ENCODE measurements at regions not wholly inside any gene's neighbourhood (a gene's known extent, or its start where the extent isn't known, plus 50 kb on each side); places are given as distances from the start of the nearest gene placed in this dataset.

- H3K4me3 Mint-ChIP-seq (ENCODE audit: unreplicated experiment) = no peak overlapping the region
- H3K36me3 Mint-ChIP-seq (ENCODE audit: insufficient read depth, unreplicated experiment) = no peaks in the 10 kb centered on the region
- H3K36me3 ChIP-seq (ENCODE audit: control insufficient read depth, insufficient read depth, low read length) = no peaks in the 10 kb centered on the region
- H3K9me3 ChIP-seq = peaks cover 12% of the 10 kb centered on the region
- POLR2A ChIA-PET = no interaction called here
- no peak for DNase-seq
- H3K4me1 ChIP-seq = no peaks in the 10 kb centered on the region
- TF ChIP-seq CTCF (IDR thresholded peaks at IDR 0.05; ENCODE audit: insufficient read depth in 1 of 2, low read depth in 1 of 2, low read length in 1 of 2, severe bottlenecking in 1 of 2, unreplicated experiment in 1 of 2) = no peak
- intact Hi-C loops (cut with micrococcal nuclease; ENCODE audit: unreplicated experiment) = no loop called here
- CTCF ChIA-PET = no interaction called here
- H3K27ac Mint-ChIP-seq (ENCODE audit: unreplicated experiment) = no peak overlapping the region
- peaks cover 7% of the 10 kb centered on the region for H3K27me3 Mint-ChIP-seq (ENCODE audit: insufficient read depth, unreplicated experiment)
- BruUV-seq (replicated peaks) = no TSS peak
- no peaks in the 10 kb centered on the region for H3K27me3 ChIP-seq (replicated peaks; ENCODE audit: control insufficient read depth, insufficient read depth, low read length)
- H3K4me1 Mint-ChIP-seq (ENCODE audit: low read depth, unreplicated experiment) = no peaks in the 10 kb centered on the region
- peaks cover 26% of the 10 kb centered on the region for H3K9me3 Mint-ChIP-seq (ENCODE audit: unreplicated experiment)
- no peak overlapping the region for H3K4me3 ChIP-seq (ENCODE audit: low read depth, low read length)
These were observed 363.0 kb downstream of the DDX10 start for GRCh38 chr11:109027851-109028250.

- Histone ChIP-seq H3K4me1 (no peaks in the 10 kb centered on the region), H3K4me3 (ENCODE audit: low read depth, low read length) (no peak overlapping the region), H3K27me3 (replicated peaks; ENCODE audit: control insufficient read depth, insufficient read depth, low read length) (no peaks in the 10 kb centered on the region), H3K36me3 (ENCODE audit: control insufficient read depth, insufficient read depth, low read length) (no peaks in the 10 kb centered on the region), H3K9me3 (peaks cover 8% of the 10 kb centered on the region)
- TF ChIP-seq CTCF (IDR thresholded peaks at IDR 0.05; ENCODE audit: insufficient read depth in 1 of 2, low read depth in 1 of 2, low read length in 1 of 2, severe bottlenecking in 1 of 2, unreplicated experiment in 1 of 2) = no peak
- CTCF ChIA-PET = no interaction called here
- intact Hi-C loops (cut with micrococcal nuclease; ENCODE audit: unreplicated experiment) = no loop called here
- Mint-ChIP-seq H3K9me3 (ENCODE audit: unreplicated experiment) (peaks cover 16% of the 10 kb centered on the region), H3K4me1 (ENCODE audit: low read depth, unreplicated experiment) (no peaks in the 10 kb centered on the region), H3K36me3 (ENCODE audit: insufficient read depth, unreplicated experiment) (no peaks in the 10 kb centered on the region), H3K27me3 (ENCODE audit: insufficient read depth, unreplicated experiment) (peaks cover 7% of the 10 kb centered on the region), H3K27ac (ENCODE audit: unreplicated experiment) (no peak overlapping the region), H3K4me3 (ENCODE audit: unreplicated experiment) (no peak overlapping the region)
- no peak for DNase-seq
- POLR2A ChIA-PET = no interaction called here
- no TSS peak for BruUV-seq (replicated peaks)
These were observed 365.1 kb downstream of the DDX10 start for GRCh38 chr11:109029927-109030326.

DNA sequence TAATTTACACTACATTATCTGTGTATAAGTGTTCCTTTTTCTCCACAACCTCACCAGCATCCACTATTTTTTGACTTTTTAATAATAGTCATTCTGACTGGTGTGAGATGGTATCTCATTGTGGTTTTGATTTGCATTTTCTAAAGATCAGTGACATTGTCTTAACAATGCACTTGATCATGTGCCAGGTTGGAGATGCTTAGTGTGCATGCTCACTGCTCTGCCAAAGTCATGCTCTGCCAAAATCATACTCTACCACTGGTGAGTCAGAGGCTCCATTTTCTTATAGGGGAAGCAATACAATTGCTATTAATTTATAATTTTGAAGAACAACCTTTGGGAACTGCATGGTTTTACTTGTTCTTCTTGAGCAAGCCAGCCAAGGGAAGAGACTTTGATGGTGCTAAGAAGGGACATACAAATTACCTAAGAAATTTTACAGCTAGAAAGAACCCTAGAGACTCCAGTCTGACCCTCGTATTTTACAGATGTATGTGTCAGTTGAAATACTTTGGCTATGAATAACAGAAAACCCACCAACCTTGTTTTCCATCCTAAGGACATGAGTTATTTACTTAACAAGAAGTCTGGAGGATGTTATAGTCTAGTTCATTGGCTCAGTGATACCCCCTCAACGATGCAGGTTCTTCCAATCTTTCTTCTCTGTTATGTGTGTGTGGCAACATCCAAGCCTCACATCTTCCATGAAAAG, 368.9 kb downstream of the DDX10 start:
- Histone ChIP-seq H3K4me3 (ENCODE audit: low read depth, low read length) (no peak overlapping the region), H3K9me3 (no peaks in the 10 kb centered on the region), H3K27me3 (replicated peaks; ENCODE audit: control insufficient read depth, insufficient read depth, low read length) (no peaks in the 10 kb centered on the region), H3K36me3 (ENCODE audit: control insufficient read depth, insufficient read depth, low read length) (no peaks in the 10 kb centered on the region), H3K4me1 (no peaks in the 10 kb centered on the region)
- no TSS peak for BruUV-seq (replicated peaks)
- no peak overlapping the region for H3K27ac Mint-ChIP-seq (ENCODE audit: unreplicated experiment)
- intact Hi-C loops (cut with micrococcal nuclease; ENCODE audit: unreplicated experiment) = no loop called here
- no peak for DNase-seq
- CTCF ChIA-PET = no interaction called here
- H3K36me3 Mint-ChIP-seq (ENCODE audit: insufficient read depth, unreplicated experiment) = no peaks in the 10 kb centered on the region
- H3K4me3 Mint-ChIP-seq (ENCODE audit: unreplicated experiment) = no peak overlapping the region
- no peak for TF ChIP-seq CTCF (IDR thresholded peaks at IDR 0.05; ENCODE audit: insufficient read depth in 1 of 2, low read depth in 1 of 2, low read length in 1 of 2, severe bottlenecking in 1 of 2, unreplicated experiment in 1 of 2)
- H3K4me1 Mint-ChIP-seq (ENCODE audit: low read depth, unreplicated experiment) = no peaks in the 10 kb centered on the region
- H3K9me3 Mint-ChIP-seq (ENCODE audit: unreplicated experiment) = no peaks in the 10 kb centered on the region
- POLR2A ChIA-PET = no interaction called here
- H3K27me3 Mint-ChIP-seq (ENCODE audit: insufficient read depth, unreplicated experiment) = peaks cover 2% of the 10 kb centered on the region
